HG03457 (cell line): ENCODE measurements at regions not wholly inside any gene's neighbourhood (a gene's known extent, or its start where the extent isn't known, plus 50 kb on each side); places are given as distances from the start of the nearest gene placed in this dataset.

Experiments used
- ATAC-seq: cut with Tn5 transposase; IDR thresholded peaks from one replicate; pipeline ENCODE4 v1.9.1; 2021; ENCODE audit warnings: moderate number of reproducible peaks; ENCODE audit not compliant: unreplicated experiment

- ATAC-seq, result no peak
Observed at GRCh38 chr2:16283071-16283850, 342.9 kb downstream of the MYCN start.

DNA sequence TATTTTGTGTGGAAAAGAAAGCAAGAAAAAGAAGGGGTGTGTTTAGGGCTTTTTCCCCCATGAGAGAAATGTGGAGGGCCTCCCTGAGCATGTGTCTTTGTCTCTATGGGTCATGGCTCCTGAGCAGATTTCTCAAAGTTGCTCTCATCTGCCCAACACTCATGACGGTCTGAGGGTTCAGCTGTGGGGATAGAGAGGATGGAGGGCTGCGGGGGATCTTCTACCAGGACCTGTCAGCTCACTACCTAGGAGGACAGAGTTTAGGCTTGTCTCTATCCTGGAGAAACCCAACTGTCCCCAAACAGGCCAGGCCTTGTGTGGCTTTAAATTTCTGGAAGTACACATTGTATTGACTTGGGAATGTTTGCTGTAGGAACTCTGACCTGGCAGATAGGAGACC, 342.2 kb downstream of the MYCN start:
- no peak for ATAC-seq

DNA sequence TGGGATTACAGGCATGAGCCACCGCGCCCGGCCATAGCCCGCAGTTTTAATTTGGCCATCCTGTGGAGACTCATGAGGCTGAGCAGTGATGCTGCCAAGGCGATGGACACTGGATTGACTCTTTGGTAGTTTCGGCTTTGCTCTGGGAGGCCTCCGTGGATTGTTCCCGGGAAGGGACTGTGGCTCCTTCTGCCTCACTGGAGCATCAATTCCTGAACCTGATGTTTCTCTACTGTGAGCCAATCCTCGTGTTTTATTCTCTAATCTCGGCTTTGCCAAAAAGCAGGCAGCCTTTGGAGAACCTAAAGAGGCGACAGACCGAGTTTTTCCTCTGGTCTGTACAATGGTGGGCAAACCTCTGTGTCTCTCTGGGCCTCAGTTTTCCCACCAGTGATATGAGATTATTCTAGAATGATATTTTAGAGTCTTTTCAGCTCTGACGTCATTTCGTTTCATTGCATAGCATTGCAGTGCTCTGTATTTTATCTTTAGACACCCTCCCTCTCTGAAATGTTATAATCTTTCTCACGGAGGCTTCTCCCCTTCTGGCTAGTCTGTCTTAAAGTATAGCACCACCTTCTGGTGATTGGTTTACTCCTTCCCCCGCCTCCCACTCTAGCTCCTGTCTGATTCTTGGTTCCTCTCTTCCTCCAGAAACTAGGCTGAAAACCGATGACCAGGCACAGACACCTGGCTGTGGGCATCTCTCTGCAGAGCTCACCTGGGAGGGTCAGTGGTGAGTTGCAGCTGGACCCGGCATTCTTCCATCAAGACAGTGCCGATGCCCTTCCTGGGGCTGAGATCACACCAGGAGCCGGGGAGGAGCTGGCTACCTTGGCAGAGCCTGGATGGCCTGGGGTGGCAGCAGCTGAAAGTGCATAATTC, 341.3 kb downstream of the MYCN start:
- ATAC-seq, result no peak

DNA sequence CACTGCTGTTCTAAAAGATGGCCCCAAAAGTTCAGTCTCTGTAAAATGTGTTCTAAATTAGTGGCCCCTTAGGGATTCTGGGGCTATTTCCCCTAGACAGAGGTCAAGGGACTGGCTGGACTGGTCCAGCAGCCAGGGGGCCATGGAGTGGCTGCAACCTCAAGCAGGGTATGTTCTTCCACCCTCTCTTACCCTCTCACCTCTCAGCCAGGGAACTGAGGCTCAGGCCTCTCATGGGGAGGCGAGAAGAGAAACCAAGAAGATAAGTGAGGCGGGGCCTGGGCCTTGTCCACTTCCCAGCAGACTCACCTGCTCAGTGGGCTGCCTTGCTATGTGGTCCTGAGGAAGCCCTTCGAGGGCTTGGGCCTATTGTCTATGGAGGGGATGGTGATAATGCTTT, 339.7 kb downstream of the MYCN start:
- no peak for ATAC-seq

DNA sequence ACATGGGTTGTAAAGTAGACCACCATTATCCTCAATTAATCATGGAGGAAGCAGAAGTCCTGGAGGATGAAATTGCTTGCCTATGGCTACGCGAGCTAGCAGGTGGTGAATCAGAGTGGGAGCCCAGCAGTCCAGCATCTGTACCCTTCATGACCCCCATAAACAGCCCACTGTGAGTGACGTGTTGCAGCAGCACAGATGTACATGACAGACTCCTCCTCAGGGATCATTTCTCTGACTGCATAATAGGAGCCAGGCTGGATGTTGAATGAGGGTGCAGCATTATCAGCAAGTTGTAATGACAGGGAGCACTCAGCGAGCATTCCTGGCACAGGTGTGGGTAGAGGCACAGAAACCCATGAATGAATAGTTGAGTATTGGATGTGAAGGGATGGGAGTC, 339.3 kb downstream of the MYCN start:
- ATAC-seq, result no peak

GRCh38 chr2:16279201-16279570, 338.8 kb downstream of the MYCN start:
- no peak for ATAC-seq

GRCh38 chr2:16278421-16279200, 338.3 kb downstream of the MYCN start:
- ATAC-seq, result no peak

DNA sequence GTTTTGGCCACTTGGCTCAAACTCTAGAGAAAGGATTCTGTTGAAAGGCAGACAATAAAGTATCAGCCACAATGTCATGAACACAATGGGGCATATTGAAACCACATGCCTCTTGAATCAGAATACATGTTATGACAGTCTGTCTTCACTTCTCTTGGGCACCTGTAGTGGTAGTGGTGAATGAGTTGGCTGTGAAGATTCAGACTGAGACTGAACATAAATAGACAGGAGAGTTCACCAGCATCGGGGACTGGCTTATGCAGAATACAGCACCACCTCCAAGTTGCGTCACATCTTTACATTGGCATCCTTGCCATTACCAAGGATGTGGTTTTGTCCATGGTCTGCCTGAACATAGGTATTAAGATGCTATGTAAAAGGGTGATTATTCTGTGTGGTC, 336.8 kb downstream of the MYCN start:
- ATAC-seq, result no peak

GRCh38 chr2:16275661-16276060, 335.3 kb downstream of the MYCN start:
- ATAC-seq, result no peak

- no peak for ATAC-seq
Observed at GRCh38 chr2:16275131-16275530, 334.8 kb downstream of the MYCN start.

- no peak for ATAC-seq
Observed at GRCh38 chr2:16273111-16273510, 332.8 kb downstream of the MYCN start.

DNA sequence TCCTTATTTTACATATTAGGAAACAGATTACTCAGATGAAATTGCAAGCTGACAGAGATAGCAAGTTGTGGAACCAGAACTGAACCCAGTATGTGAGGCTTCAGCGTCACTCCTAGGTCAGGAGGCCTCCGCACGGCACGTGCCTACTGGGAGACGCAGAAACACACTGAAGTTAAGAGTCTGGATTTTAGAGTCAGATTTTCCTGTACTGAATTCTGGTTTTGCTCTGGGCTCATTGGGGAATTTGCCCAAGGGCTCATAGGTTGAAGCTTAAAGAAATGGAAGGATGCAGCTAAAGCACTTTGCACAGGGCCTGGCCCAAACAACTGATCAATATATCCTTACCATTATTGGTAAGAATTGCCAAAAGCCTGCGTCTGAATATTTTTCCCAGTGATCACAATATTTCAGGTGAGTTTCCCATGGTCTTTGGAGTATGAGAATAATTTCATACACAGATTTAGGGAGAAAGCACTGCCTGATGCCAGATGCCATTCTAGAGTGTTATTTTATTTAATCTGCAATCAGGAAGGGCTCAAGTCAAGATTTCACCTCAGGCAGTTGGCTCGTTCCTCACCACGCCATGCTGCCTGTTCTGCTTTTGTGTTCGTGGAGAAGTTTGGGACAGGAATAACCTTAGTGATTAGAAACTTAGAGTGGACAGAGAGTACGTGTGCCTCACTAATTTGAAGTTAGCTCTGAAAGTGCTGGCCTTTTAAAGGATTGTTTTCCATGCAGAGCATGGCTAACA, 331.9 kb downstream of the MYCN start:
- ATAC-seq, result no peak

DNA sequence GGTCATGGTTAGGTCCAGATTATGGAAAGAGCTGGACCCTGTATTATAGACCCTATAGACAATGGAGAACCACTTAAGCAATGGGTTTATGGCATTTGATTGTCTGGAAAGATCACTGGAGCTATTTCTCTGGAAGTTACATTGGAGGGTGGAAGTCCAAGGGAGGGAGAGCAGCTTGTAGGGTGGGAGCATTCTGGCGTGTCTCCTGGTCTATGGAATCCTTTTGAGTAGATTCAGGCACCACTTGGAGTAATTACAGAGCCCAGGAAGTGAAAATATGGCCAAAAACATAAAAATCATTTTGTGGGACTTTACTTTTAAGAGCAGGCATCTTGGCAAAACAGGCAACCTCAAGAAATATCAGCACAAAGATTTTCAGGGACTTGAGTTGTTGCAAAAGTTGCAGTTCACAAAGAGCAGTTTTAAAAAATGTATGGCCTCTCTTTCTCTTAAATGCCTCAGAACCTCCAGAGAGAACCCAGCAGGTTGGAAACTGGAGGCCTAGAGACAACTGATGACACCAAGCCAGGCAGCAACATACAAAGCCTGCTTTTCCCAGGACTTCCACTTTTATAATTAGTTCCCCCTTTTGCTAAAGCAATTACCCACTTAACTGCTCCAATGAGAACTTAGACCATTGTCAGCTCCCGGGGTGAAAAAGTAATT, 331.0 kb downstream of the MYCN start:
- ATAC-seq, result no peak

DNA sequence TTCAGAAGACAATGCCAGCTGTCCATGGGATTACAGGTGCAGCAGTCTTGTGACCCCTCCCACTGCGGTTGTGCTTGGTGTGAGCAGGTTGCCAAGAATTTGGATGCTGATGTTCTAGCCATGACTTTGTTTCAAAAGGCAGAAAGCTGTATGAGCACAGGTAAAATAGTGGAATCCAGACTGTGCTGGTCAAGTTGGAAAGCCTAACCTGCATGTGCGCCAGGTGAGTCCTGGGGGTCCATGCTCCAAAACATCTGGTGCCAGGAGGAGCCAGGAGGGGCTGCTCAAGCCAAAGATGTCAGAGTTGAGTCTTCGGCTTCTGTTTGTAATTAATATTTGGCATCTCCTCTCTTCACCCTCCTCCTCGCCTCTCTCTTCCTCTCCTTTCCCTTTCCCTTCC, 330.1 kb downstream of the MYCN start:
- ATAC-seq, result no peak

DNA sequence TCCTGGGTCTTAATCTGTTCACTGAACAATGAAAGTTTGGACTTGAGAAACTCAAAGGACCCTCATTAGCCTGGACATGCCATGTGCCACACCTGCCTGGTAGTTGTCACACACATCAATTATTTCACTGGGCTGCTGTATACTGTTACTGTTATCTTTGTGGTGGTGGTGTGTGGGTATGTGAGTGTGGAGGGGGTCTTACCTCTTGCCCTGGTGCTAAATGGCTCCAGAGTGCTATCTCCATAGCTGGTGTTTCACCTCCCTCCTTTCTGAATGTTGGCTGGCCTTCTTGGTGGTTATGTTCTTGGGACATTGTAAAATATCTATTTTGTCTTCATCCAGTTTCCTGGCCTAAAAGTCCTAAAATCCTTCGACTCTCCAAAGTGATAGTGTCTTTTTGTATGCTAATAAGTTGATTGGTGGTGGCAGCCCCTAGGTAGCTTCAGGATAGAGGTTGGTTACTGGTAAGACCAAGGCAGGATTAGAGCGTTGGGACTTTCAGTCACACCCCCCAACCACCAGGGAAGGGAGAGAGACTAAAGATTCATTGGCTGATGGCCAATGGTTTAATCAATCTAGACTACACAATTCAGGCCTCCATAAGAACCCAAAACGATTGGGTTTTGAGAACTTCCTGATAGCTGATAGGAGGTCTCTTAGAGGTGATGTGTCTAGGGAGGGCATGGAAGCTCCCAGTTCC, 328.1 kb downstream of the MYCN start:
- no peak for ATAC-seq

GRCh38 chr2:16266571-16266970, 326.2 kb downstream of the MYCN start:
- ATAC-seq, result no peak

GRCh38 chr2:16264931-16265540, 324.7 kb downstream of the MYCN start:
- ATAC-seq, result no peak

DNA sequence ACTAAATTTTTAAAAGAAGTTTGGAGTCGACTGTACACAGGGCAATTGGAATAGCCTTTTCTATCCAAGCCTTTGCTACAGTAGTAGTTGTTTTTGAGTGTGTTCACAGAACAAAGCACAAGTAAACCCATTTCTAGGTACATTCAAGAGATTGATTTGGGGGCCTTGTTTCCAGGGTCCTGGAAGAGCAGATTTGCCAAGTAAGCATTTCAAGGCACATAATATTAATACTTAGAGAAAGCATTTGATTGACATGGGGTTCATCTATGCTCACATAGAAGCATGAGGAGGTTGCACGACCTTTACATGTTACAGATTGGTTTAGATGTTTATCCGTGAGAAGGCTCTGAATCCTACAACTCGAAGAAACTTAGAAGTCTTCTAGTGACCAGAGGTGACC, 324.1 kb downstream of the MYCN start:
- no peak for ATAC-seq

DNA sequence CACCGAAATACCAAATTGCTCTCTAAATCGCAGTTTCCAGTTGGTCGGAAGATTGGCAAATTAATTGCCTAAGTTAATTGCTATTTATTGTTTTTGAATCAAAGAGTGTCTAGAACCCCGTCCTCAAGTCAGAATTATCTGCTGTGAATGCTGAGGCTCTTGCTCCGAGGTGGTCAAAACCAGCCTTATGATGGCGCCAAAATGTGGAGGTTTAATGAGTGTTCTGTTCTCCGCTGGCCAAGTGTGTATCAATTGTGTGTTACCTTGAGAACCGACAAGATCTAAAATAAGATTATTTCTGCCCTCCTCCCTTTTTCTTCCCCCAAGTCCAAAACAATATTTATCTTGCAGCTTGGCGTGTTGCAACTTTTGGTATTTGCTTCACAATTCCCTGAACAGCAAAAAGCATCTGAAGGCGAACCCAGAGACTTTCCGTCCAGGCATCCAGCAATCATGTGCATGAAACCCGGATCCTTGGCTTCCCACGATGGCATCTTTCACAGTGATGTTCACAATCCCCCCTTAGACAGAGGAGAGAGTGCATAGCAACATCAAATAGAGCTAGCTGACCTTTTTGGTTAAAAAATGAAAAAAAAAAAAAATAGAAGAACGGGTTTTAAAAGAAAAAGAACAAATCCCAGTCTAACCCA, 323.0 kb downstream of the MYCN start:
- ATAC-seq, result no peak
